ENCODE measurements at regions not wholly inside any gene's neighbourhood (a gene's known extent, or its start where the extent isn't known, plus 50 kb on each side); places are given as distances from the start of the nearest gene placed in this dataset.

DNA sequence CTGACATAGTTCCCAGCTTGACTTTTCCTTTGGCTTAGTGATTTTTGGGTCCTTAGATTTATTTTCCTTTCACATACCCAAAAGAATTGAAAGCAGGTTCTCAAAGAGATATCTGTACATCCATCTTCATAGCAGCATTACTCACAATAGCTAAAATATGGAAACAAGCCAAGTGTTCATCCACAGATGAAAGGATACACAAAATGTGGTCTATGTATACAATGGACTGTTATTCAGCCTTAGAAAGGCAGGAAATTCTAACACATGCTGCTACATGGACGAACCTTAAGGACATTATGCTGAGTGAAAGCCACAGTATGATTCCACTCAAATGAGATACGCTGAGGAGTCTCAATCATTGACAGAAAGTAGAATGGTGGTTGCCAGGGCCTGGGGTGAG is 171.8 kb downstream of the IGLL1 start:
- Histone ChIP-seq H3K9ac (replicated peaks in 1 of 4; ENCODE audit: extremely low read depth in 1 of 4, low read depth in 3 of 4, low read length in 3 of 4) (no peak overlapping the region), H3K9me3 (ENCODE audit: insufficient read depth in 2 of 2, low read depth in 1 of 2, low read length in 1 of 2) (no peaks in the 10 kb centered on the region), H3K56ac (replicated peaks; ENCODE audit: insufficient read length, low read depth, low read length) (no peak overlapping the region), H3K79me2 (ENCODE audit: control insufficient read depth in 1 of 2, insufficient read depth in 2 of 2, low read length in 2 of 2) (no peaks in the 10 kb centered on the region), H3K27ac (ENCODE audit: low read depth, low read length) (no peak overlapping the region), H2BK15ac (ENCODE audit: low read length) (no peak overlapping the region), H3K4ac (replicated peaks; ENCODE audit: insufficient read length, low read depth, low read length) (no peak overlapping the region), H3K4me2 (ENCODE audit: insufficient read depth in 1 of 2, low read depth in 2 of 2, low read length in 2 of 2) (no peak overlapping the region), H4K91ac (replicated peaks; ENCODE audit: insufficient read length, low read length) (no peak overlapping the region), H3K23me2 (ENCODE audit: low read depth, low read length) (no peaks in the 10 kb centered on the region), H3K4me1 (replicated peaks in 1 of 4; ENCODE audit: control insufficient read depth in 3 of 4, insufficient read depth in 4 of 4, low read length in 3 of 4) (peaks cover 0 to 3% (median 1%) of the 10 kb centered on the region in 4 experiments; a peak in 4 of 7 replicates), H3K27me3 (replicated peaks in 1 of 4; ENCODE audit: control insufficient read depth in 3 of 4, extremely low read depth in 1 of 4, insufficient read depth in 3 of 4, low read length in 3 of 4) (peaks cover 0 to 6% (median under 1%) of the 10 kb centered on the region in 4 experiments; a peak in 2 of 7 replicates), H3K23ac (ENCODE audit: insufficient read length) (no peak overlapping the region), H2BK20ac (ENCODE audit: low read length) (no peak overlapping the region), H2BK120ac (replicated peaks; ENCODE audit: low read depth, low read length) (no peak overlapping the region), H4K20me1 (replicated peaks in 1 of 2; ENCODE audit: control insufficient read depth in 1 of 2, insufficient read depth in 2 of 2, low read length in 2 of 2) (peaks cover 0 to 4% of the 10 kb centered on the region in 2 experiments), H2AFZ (ENCODE audit: low read length) (no peak overlapping the region), H4K5ac (ENCODE audit: insufficient read length, low read depth, low read length) (no peak overlapping the region), H2BK12ac (ENCODE audit: low read depth, low read length) (no peak overlapping the region), H2AK5ac (ENCODE audit: low read depth, low read length) (no peak overlapping the region), H3K79me1 (ENCODE audit: low read depth, low read length) (no peaks in the 10 kb centered on the region), H2BK5ac (ENCODE audit: low read depth, low read length) (no peak overlapping the region), H3K36me3 (ENCODE audit: control insufficient read depth in 2 of 4, insufficient read depth in 4 of 4, low read length in 3 of 4) (no peaks in the 10 kb centered on the region), H3K4me3 (ENCODE audit: extremely low read depth in 1 of 4, insufficient read depth in 2 of 4, low read depth in 3 of 4, low read length in 4 of 4) (no peak overlapping the region), H3K14ac (ENCODE audit: insufficient read length) (no peak overlapping the region), H4K8ac (ENCODE audit: extremely low read depth, insufficient read depth, low read length) (no peak overlapping the region), H3K18ac (ENCODE audit: extremely low read depth, low read length) (no peak overlapping the region)
- CTCF ChIA-PET (ENCODE audit: partially characterized antibody), result interaction anchor here (1.2 to 1.7 kb wide), 4 partner anchors 23 to 183 kb away, joined by 3 to 8 read pairs (median 4); no protein-coding TSS in a partner anchor
- FAIRE-seq, result no peak
- POLR2A ChIA-PET (ENCODE audit: partially characterized antibody), result no interaction called here
- no peak for DNase-seq (ENCODE audit: low read depth in 1 of 2, low spot score in 2 of 2)
- WGBS, 2 experiments (ENCODE audit: extremely low coverage in 1 of 2, insufficient coverage in 1 of 2, insufficient read length in 1 of 2, insufficient replicate concordance in 2 of 2, low coverage in 1 of 2, low lambda C conversion rate in 2 of 2, missing lambda C conversion rate in 1 of 2), result 68% methylated on average over 2 of the region's 2 CpGs; no CpG with 5 or more reads in 1 of the 2 experiments
- TF ChIP-seq, protein P1, sequence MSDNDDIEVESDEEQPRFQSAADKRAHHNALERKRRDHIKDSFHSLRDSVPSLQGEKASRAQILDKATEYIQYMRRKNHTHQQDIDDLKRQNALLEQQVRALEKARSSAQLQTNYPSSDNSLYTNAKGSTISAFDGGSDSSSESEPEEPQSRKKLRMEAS (IDR thresholded peaks at IDR 0.05), result no peak
- TF ChIP-seq CBX8 (IDR thresholded peaks at IDR 0.05; ENCODE audit: borderline replicate concordance, low read depth, low read length) (no peak), KDM1A (IDR thresholded peaks at IDR 0.05; ENCODE audit: borderline replicate concordance, low read length) (no peak), RXRA (IDR thresholded peaks at IDR 0.05; ENCODE audit: insufficient read depth, low read depth, low read length) (no peak), CHD2 (IDR thresholded peaks at IDR 0.05; ENCODE audit: low read length) (no peak), HDAC6 (IDR thresholded peaks at IDR 0.05; ENCODE audit: low read depth, low read length) (no peak), ZNF274 (IDR thresholded peaks at IDR 0.05; ENCODE audit: borderline replicate concordance, extremely low read depth, low read length) (no peak), BACH1 (IDR thresholded peaks at IDR 0.05; ENCODE audit: low read length) (no peak), CEBPB (IDR thresholded peaks at IDR 0.05; ENCODE audit: low read depth, low read length) (no peak), TCF12 (IDR thresholded peaks at IDR 0.05; ENCODE audit: low read depth, low read length) (no peak), TAF7 (optimal IDR thresholded peaks at IDR 0.05; ENCODE audit: borderline replicate concordance, low read depth, low read length) (no peak), CTBP2 (IDR thresholded peaks at IDR 0.05; ENCODE audit: borderline replicate concordance, insufficient read depth, insufficient read length, low read length) (no peak), JUND (IDR thresholded peaks at IDR 0.05; ENCODE audit: low read length) (no peak), RBBP5 (IDR thresholded peaks at IDR 0.05; ENCODE audit: borderline replicate concordance, low read depth, low read length) (no peak)
- TF ChIP-seq, protein P2, sequence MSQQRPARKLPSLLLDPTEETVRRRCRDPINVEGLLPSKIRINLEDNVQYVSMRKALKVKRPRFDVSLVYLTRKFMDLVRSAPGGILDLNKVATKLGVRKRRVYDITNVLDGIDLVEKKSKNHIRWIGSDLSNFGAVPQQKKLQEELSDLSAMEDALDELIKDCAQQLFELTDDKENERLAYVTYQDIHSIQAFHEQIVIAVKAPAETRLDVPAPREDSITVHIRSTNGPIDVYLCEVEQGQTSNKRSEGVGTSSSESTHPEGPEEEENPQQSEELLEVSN (IDR thresholded peaks at IDR 0.05), result no peak

Data from H1 (cell line).